ENCODE measurements at regions not wholly inside any gene's neighbourhood (a gene's known extent, or its start where the extent isn't known, plus 50 kb on each side); places are given as distances from the start of the nearest gene placed in this dataset.

DNA sequence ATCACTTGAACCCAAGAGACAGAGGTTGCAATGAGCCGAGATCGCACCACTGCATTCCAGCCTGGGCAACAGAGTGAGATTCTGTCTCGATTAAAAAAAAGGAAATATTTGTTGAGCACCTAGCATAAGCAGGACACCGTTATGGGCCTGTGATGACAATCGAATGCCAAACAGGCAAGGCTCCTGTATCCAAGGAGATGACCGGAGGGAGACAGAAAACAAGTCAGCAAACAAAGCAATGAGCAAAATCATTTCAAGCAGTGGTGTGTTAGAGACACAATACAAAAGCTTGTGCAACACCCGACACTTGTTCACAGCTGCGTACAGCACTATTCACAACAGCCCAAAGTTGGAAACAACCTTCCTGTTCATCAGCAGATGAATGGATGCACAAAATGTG, 87.1 kb upstream of the CPEB4 start:
- DNase-seq (ENCODE audit: low spot score), result no peak

DNA sequence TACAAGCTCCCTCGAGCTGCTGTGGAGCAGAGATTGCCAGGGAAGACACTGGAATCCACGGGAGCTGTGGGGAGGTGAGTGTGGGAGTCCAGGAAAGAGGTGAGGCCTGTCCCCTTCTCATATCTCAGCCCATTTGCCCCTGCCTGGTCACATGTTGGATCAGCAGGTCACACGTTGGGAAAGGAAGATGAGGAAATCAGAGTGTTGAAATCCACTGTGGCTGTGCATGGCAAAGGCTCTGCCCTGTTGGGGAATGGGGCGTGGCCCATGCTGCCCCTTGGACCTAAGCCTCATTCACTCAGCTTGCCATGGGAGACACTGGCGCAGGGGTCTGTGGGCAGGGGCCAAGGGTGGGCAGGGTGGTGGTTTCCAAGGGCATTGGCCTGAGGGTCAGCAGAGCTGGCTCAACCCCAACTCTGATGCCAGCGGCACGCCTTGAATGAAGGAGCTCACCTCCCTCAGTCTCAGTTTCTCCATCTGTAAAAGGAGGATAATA, 85.4 kb upstream of the CPEB4 start:
- DNase-seq (ENCODE audit: low spot score), result no peak

DNA sequence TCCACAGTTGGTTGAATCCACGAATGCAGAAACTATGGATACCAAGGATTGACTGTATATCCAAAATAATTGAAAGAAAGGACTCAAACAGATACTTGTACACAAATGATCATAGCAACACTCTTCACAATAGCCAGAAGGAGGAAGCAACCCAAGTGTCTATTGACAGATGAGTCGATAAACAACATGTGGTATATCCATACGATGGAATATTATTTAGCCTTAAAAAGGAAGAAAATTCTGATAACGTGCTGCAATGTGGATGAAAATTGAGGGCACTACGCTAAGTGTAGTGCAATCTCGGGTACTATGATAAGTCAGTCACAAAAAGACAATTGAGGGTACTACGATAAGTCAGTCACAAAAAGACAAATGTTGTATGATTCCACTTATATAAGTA, 83.6 kb upstream of the CPEB4 start:
- DNase-seq (ENCODE audit: low spot score), result no peak

DNA sequence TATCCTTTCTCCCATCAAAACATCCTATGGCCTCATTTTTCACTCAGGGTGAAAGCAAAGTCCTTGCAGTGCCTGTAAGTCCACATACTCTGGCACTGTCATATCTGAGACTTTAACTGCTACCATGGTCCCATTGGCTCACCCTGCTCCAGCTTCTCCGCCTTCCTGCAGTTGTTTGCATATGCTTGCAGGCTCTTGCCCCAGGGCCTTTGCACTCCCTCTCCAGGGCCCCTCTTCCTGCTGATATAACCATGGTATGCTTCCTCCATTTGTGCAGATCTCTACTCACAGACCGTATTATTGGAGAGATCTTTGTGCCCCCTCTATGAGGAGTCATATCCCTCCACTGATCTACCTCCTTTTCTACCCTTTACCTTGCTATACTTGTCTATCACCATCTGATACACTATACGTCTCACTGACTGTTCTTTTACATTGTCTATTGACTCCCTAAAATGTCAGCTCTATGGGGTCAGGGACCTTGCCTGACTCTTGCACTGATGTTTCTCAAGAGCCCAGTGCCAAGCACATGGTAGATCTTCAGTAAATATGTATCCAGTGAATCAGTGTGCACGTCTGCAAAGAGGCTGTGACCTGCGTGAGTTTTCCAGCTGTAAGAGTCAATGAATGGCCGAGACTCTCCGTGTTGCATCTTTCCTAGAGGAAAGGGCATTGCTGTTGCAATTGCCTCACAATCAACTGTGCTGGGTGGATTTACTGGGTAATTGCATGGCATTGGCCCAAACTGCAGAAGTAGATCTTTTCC, 81.7 kb upstream of the CPEB4 start:
- DNase-seq (ENCODE audit: low spot score), result no peak

DNA sequence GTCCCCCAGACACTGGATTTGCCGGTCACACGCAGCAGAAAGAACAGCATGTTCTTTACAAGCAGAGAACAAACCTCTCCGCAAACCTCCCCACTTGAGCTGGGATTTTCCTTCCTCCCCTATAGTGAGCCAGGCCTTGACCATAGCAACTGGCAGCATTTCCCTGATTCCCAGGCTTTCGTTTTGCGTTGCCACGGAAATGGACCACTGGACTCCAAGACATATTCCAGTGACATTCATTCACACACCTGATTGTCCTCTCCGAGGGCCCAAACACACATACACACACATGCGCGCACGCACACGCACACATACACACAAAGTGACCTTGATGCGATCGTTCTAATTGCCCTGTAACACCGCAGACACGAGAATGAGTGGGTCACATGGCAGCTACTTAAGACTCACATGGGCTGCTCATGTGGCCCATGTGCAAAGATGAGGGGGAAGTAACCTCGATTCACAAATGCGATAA, 80.9 kb upstream of the CPEB4 start:
- DNase-seq (ENCODE audit: low spot score), result peak; percentile 58

DNA sequence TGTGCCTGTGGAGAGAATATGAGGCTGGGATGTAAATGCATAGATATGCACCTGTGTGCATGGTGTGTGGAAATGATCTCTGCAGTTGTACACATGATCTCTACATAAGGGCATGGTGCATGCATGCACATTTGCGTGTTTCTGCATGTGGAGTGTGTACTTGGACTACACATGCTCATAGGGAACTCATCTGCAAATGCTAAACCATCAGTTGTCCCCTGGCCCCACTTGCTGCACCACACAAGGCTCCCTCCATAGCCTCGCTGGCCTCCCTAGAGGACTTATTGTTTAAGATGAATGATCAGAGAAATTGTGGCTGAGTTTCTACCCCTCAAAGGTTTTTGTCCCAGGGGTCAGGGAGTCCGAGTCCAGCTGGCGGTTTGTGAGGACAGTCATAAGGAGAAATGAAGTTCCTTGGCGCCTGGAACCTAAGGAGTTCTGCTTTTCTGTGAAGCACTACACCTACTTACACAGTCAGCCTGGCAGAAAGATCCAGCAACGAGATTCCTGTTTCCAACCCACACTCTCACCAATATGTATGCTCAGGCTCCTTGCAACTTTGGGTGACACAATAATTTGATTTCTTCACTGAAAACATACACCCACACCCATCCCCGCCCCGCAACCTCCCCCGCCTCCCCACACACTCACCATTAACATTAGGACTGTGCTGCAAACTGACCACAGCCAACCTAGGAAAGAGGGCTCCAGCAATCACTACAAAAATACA, 79.9 kb upstream of the CPEB4 start:
- no peak for DNase-seq (ENCODE audit: low spot score)

DNA sequence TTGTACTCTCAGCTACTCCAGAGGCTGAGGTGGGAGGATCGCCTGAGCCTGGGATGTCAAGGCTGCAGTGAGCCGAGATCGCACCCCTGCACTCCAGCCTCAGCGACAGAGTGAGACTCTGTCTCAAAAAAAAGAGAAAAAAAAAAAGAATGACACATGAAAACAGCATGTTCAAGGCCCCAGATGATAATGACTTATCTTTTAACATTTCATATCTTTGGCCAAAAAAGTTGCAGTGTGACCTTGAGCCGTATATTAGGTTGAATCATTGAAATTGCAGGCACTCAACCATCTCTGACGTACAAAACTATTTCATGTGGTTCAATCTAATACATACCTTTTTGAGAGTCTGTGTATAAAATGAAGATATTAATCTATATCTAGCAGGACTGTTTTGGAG, 79.1 kb upstream of the CPEB4 start:
- DNase-seq (ENCODE audit: low spot score), result no peak

DNA sequence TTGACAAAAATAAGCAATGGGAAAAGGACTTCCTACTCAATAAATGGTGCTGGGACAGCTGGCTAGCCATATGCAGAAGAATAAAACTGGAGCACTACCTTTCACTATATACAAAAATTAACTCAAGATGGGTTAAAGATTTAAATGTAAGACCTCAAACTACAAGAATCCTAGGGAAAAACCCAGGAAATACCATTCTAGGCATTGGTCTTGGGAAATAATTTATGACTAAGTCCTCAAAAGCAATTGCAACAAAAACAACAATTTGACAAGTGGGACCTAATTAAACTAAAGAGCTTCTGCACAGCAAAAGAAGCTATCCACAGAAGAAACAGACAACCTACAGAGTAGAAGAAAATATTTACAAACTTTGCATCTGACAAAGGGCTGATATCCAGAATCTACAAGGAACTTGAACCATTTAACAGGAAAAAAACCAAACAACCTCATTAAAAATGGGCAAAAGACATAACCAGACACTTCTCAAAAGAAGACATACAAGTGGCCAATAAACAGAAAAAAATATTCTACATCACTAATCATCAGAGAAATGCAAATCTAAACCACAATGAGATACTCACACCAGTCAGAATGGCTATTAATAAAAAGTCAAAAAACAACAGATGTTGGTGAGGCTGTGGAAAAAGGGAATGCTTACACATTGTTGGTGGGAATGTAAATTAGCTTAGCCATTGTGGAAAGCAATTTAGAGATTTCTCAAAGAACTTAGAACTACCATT, 75.2 kb upstream of the CPEB4 start:
- DNase-seq (ENCODE audit: low spot score), result no peak

DNA sequence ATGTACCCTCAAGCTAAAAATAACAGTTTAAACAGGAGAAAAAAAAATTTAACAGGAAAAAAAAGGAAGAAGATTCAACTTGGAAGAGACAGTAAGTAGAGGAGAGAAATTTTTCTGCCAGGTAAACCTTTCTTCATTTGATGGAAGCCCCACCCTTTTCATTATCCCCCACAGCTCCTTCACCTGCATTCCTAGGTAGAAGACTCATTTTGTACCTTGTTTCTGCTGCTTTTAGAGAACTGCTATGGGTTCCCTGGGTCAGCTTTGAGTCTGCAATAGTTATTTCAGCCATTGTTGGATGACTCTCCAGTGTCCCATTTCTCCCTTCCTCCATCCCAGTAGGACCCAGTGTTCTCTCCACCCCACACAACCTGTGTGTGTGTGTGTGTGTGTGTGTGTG, 74.1 kb upstream of the CPEB4 start:
- DNase-seq (ENCODE audit: low spot score), result no peak

DNA sequence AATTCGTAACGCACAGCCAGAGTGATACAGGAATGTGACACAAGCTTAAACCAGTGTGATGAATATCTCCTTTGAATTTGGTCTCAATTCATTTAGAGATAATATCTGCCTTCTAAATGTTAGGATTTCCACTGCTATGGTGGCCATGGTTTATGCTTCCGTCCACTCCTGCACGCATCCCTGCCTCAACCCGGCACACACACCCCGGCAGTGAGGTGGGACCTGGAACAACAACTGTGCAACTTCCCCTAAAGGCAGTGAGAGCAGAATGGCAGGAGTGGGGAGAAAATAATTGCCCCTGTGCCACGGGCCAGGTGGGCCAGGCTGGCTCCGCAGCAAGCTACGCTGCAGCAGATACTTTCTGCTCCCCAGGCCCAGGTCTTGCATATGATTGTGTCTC, 72.6 kb upstream of the CPEB4 start:
- no peak for DNase-seq (ENCODE audit: low spot score)

DNA sequence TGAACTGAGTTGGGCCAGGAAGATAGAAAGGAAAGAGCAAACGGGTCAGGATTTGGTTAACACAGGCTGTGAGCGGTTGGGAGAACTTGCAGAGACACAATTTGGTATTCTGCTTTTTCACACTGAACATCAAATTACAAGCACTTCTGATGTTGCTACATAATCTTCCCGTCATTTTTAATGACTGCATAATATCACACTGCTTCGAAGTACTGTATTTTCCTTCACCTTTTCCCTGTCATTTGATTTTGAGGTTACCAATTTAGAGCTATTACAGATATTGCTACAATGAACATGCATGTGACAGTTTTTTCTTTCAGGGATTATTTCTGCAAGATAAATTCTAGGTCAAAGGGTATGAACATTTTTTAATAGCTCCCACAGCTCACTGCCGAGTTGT, 71.4 kb upstream of the CPEB4 start:
- no peak for DNase-seq (ENCODE audit: low spot score)

DNA sequence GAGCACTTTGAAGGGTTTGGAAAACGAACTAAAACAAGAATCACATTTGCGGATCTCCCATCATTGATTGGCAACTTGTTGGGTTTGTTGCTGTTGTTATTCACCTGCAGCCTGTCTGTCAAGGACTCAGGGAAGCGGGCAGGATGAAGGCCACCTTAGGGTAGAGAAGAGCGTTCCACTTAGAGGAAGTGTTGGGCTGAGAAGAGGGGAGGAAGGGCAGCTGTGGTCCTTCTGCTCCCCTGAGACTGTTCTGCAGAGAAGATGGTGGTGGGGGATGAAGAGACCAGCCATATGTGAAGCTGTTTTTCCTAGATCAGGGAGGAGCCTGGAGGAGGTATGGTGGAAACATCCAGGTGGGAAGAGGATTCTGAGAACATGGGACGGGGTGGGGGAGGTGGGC, 70.6 kb upstream of the CPEB4 start:
- DNase-seq (ENCODE audit: low spot score), result no peak

DNA sequence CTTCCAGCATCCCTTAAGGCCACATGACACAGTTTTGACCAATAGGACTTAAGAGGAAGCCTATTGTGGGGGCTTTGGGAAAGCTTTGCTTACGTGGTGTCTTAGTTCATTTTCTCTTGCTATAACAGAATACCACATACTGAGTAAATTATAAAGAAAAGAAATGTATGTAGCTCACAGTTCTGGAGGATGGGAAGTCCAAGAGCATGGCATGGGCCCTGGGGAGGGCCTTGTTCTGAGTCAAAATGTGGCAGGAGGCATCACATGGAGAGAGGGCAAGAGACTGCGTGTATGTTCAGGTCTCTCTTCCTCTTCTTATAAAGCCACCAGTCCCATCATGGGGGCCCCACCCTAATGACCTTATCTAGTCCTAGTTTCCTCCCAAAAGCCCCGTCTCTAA, 68.6 kb upstream of the CPEB4 start:
- no peak for DNase-seq (ENCODE audit: low spot score)

DNA sequence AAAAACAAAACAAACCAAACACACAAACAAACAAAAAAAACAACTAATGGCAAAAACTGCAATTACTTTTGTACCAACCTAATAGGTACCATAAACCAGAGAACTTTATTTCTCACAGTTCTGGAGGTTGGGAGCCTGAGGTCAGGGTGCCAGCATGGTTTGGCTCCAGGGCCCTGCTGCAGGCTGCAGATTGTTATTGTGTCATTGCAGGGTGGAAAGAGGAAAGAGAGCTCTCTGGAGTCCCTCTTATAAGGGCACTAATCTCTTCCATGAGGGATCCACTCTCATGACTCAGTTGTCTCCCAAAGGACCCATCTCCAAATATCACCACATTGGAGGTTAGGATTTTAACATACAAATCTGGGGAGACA, 64.9 kb upstream of the CPEB4 start:
- DNase-seq (ENCODE audit: low spot score), result no peak

DNA sequence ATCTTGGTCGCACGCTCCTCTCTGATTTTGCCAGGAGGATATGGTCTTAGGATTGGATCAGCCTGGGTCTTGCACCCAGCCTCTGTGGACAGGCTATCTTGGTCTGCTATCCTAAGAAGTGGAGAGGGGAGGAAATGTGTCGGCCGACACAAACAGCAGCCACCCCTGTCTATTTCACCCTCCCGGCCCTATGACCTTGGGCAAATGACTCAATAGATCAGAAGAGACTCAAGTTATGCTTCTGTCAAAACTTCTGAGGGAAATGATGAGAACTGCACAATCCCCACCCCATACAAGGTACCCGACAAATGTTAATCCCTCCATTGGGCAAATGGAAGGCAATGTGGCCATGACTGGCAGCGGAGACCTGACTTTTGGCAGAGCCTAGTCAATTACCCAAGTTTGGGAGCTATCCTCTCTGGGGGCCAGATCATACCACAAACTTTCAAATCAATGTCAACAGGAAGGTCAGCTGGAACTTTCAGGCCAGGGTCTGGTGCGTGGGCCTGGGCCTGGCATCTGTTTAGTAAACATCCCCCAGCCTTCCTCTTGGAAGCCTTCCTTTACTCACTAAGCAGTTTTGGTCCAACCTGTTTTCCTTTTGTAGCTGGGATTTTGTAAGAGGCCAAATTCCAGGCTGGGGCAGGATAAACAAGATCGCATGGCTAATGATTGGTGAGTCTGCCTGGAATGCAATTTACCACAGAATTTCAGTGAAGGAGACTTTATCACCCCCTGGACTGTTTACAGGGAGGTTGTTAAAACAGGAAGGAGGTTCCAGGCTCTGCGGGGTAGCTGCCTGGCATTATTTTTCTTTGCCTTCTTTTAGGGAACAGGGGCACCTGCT, 64.2 kb upstream of the CPEB4 start:
- DNase-seq (ENCODE audit: low spot score), result no peak

DNA sequence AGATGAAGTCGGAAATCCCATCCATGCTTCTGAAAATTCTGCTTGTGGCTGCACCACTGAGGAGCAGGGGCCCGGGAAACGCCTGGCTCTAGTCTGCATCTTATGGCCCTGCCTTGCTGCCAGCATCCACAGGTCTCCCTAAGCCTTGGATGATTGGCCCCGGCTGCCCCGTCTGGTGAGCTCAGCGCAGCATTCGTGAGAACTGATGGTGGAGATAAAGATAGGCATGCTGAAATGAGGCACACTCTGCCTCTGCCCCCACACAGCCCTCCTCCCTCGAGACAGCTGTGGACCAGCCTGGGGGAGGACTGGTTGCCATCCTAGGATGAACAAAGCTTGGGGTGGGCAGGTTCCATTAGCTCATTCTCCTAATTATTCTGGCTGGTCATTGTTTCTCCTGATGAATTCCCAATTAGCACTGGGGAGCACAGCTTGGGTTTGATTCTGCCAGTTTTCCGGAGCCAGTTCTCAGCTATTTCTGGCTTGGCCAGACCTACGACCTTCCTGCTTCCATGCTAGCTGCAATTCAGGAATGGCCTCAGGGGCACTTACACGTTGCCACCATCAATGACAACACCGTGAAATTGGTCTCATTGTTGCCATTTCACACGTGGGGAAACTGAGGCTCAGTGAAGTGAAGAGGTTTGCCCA, 62.8 kb upstream of the CPEB4 start:
- DNase-seq (ENCODE audit: low spot score), result peak; percentile 75

DNA sequence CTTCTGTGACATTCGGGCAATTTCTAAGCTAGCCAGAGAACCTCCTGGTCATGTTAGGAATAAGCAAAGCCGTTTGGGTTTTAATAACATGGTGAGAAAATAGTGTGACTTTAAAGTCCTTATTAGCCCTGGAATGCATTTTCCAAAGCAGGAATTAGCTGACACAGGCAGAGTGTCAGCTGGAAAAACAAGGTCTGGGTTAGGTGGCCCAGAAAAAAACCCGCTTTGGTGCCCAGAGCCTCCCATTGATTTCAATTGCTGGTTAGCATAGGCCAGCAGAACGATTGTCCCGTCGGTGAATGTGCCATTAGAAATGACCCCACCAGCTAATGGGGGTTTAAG, 62.1 kb upstream of the CPEB4 start:
- DNase-seq (ENCODE audit: low spot score), result no peak

DNA sequence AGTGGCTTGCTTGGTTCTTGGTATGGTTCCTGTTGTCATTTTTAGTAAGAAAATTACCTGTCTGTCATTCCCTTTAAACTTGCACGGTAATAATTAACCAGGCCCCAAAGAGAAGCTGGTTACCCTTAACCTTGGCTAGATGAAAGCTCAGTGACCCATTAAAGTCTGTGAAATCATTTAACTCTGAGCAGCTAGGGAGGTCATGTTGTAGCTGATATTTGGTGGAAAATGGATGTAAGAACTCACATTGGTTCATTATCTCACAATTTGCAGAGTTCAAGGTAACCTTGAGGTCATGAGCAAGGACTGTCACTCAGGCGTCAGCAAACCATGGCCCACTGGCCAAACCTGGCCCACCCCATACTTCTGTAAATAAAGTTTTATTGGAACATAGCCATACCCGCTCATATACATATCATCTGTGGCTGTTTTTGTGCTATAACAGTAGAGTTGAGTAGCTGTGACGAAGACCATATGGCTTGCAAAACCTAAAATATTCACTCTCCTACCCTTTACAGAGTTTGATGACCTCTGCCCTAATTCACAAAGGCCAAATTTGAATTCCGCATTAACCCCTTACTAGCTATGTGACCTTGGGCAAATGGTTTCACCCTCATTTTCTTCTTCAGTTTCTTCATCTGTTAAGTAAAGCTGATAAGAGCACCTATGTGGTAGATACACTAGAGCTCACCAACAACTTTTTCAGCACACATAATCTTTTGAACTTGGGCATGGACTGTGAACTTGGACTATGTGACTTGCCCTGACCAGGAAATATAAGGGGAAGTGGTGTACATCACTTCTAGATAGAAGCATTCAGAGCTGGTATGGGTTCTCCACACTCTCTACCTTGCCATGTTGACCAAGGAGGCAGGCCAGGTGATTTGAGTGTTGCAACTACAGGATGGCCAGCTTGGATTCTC, 61.5 kb upstream of the CPEB4 start:
- no peak for DNase-seq (ENCODE audit: low spot score)

DNA sequence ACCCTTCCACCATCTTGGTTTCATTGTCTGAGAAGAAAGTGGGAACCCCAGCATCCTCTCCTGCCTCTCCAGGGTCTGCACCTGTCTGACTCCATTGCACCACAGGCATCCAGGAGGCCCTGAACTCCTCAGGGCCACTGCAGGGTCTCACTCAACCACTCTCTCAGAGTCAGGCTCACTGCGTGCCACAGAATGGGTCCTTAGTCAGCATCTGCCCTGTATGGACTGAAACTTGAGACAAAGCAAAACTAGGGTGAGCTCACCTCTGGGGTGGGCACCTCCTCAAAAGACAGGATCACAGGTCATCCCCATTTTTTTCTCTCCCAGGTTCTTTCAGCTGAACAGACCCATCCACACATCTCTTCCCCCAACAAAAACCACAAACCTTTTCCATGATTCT, 59.2 kb upstream of the CPEB4 start:
- DNase-seq (ENCODE audit: low spot score), result no peak

DNA sequence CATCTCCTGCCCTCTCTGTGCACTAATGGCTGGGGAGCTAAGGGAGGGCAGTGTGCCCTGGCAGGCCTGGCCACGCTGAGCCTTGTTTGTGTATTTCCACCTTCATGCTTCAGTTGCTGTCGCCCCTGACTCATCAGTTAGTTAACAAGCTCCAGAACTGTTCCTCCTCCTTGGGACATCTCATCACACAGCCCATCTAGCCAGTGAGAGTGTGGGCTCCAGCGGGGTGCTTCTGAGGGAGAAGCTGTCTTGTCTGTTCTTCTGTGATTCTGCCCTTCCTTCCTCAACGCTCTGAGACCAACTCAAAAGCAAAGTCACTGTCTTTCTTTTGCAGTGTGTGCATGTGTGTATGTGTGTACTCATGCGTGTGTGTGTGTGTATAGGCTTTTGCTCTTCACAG, 58.3 kb upstream of the CPEB4 start:
- no peak for DNase-seq (ENCODE audit: low spot score)
